IPS DF 19.7 (cell line): ENCODE measurements at regions not wholly inside any gene's neighbourhood (a gene's known extent, or its start where the extent isn't known, plus 50 kb on each side); places are given as distances from the start of the nearest gene placed in this dataset.

Source experiments
- DNase-seq: peaks from one replicate; pipeline ENCODE4 v3.0.0-alpha.2; 2013; ENCODE audit warnings: low read depth, low spot score

- no peak for DNase-seq
Measured at GRCh38 chr3:194738254-194739093, 52.8 kb downstream of the FAM43A start.

GRCh38 chr3:194739498-194740284 is 54.0 kb downstream of the FAM43A start:
- no peak for DNase-seq

- no peak for DNase-seq
Measured at GRCh38 chr3:194740859-194741491, 55.3 kb downstream of the FAM43A start.

- no peak for DNase-seq
Measured at GRCh38 chr3:194741916-194742315, 56.2 kb downstream of the FAM43A start.

GRCh38 chr3:194744826-194745225 is 59.1 kb downstream of the FAM43A start:
- DNase-seq, result no peak

GRCh38 chr3:194745422-194746184 is 59.9 kb downstream of the FAM43A start:
- no peak for DNase-seq

- DNase-seq, result no peak
Measured at GRCh38 chr3:194748225-194748624, 62.5 kb downstream of the FAM43A start.

- DNase-seq, result no peak
Measured at GRCh38 chr3:194749631-194750490, 64.2 kb downstream of the FAM43A start.

GRCh38 chr3:194750491-194750828 is 64.8 kb downstream of the FAM43A start:
- no peak for DNase-seq

GRCh38 chr3:194755671-194756459 is 70.2 kb downstream of the FAM43A start:
- no peak for DNase-seq

GRCh38 chr3:194756460-194756779 is 70.7 kb downstream of the FAM43A start:
- no peak for DNase-seq

- DNase-seq, result no peak
Measured at GRCh38 chr3:194756791-194757325, 71.2 kb downstream of the FAM43A start.

- DNase-seq, result no peak
Measured at GRCh38 chr3:194757647-194758061, 72.0 kb downstream of the FAM43A start.

GRCh38 chr3:194758716-194759115 is 73.0 kb downstream of the FAM43A start:
- no peak for DNase-seq

- no peak for DNase-seq
Measured at GRCh38 chr3:194760494-194761137, 74.9 kb downstream of the FAM43A start.

- no peak for DNase-seq
Measured at GRCh38 chr3:194761384-194761783, 75.7 kb downstream of the FAM43A start.

- DNase-seq, result no peak
Measured at GRCh38 chr3:194766845-194767244, 81.2 kb downstream of the FAM43A start.

GRCh38 chr3:194767446-194768207 is 81.9 kb downstream of the FAM43A start:
- no peak for DNase-seq

- DNase-seq, result no peak
Measured at GRCh38 chr3:194768586-194768985, 82.9 kb downstream of the FAM43A start.
